Activated CD4-positive, alpha-beta T cell treated with anti-CD3 and anti-CD28 coated beads, Interleukin-2, amount 10 ng/mL, durations not matched to agents 24 days and 14 days (primary cell): ENCODE measurements at regions not wholly inside any gene's neighbourhood (a gene's known extent, or its start where the extent isn't known, plus 50 kb on each side); places are given as distances from the start of the nearest gene placed in this dataset.
"Not testable (repeated sequence)": the region's sequence is repeated elsewhere in the genome, so short reads cannot be mapped to it uniquely, and the experiment has no call there.

Source experiments
- DNase-seq: peaks from one replicate; pipeline ENCODE4 v3.0.0; 2022
- H3K27ac Mint-ChIP-seq: one replicate; pipeline ENCODE4 v1.8.0; 2022; ENCODE audit warnings: mild to moderate bottlenecking, mixed read lengths
- H3K27me3 Mint-ChIP-seq: one replicate; pipeline ENCODE4 v1.8.0; 2022; ENCODE audit warnings: mixed read lengths
- H3K36me3 Mint-ChIP-seq: one replicate; pipeline ENCODE4 v1.8.0; 2022; ENCODE audit warnings: low read depth, mild to moderate bottlenecking, mixed read lengths
- H3K4me1 Mint-ChIP-seq: one replicate; pipeline ENCODE4 v1.8.0; 2021; ENCODE audit warnings: mixed read lengths
- H3K4me3 Mint-ChIP-seq: one replicate; pipeline ENCODE4 v1.8.0; 2022; ENCODE audit warnings: mild to moderate bottlenecking, moderate library complexity, mixed read lengths
- H3K9me3 Mint-ChIP-seq: one replicate; pipeline ENCODE4 v1.8.0; 2021; ENCODE audit warnings: mixed read lengths
- intact Hi-C: fragments of 100-400 bp; cut with micrococcal nuclease; formaldehyde crosslinking; loops from one replicate; pipeline ENCODE4 v1.15.1; 2023

DNA sequence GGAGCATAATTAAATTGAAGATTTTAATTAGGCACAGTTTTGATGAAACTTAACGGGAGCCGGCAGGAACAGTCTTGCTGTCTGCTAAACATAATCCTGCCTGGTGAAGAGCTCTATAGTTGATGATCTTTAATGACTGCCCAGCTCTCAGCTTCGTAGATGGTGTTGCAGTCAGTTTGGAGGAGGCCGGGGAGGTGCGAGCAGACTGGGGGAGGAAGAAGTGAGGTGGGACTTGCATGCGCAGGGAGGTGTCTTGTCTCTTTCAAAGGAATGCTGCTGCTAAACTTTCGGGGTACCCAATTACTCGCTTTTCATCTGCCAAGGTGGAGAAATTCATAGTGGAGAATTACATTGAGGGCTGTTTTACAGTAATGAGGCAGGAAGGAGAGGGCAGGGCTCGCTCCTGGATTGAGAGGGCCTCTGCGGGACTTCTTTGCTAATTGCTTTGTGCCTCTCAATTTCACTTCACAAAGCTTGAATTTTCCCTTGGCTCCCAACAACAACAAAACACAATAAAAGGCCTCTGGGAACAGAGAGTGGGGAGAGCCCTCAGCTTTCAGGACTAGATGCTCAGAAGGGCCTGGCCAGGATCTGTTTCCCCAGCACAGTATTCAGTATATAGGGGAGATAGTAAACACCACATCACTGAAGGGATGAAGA is 257.9 kb upstream of the ADRA1B start:
- Mint-ChIP-seq H3K4me1 (no peaks in the 10 kb centered on the region), H3K27ac (no peak overlapping the region), H3K27me3 (no peaks in the 10 kb centered on the region), H3K9me3 (no peaks in the 10 kb centered on the region), H3K4me3 (no peak overlapping the region), H3K36me3 (no peaks in the 10 kb centered on the region)
- intact Hi-C loops, result no loop called here
- DNase-seq, result no peak

DNA sequence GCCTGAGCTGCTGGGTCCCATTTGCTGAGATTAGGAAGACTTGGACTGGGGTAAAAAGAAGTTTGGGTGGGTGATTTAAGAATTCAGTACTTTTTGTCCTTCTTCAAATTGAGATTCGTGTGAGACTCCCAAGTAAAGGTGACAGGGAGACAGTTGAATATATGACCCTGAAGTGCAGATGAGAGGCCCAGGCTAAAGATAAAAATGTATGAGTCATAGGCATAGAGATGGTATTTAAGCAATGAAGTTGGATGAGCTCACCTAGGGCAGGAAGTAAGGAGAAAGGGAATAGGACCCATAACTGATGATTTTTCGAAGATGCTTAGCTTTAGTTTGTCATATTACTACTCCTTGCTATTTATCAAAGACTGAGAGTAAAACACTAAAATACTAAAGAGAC is 255.9 kb upstream of the ADRA1B start:
- DNase-seq, result no peak
- Mint-ChIP-seq H3K36me3 (no peaks in the 10 kb centered on the region), H3K4me1 (no peaks in the 10 kb centered on the region), H3K27ac (no peak overlapping the region), H3K27me3 (no peaks in the 10 kb centered on the region), H3K9me3 (no peaks in the 10 kb centered on the region), H3K4me3 (no peak overlapping the region)
- intact Hi-C loops, result no loop called here

- H3K27me3 Mint-ChIP-seq, result no peaks in the 10 kb centered on the region
- H3K4me3 Mint-ChIP-seq, result no peak overlapping the region
- no peaks in the 10 kb centered on the region for H3K4me1 Mint-ChIP-seq
- intact Hi-C loops, result no loop called here
- no peak overlapping the region for H3K27ac Mint-ChIP-seq
- DNase-seq, result no peak
- no peaks in the 10 kb centered on the region for H3K9me3 Mint-ChIP-seq
- H3K36me3 Mint-ChIP-seq, result no peaks in the 10 kb centered on the region
These were observed 252.3 kb upstream of the ADRA1B start for GRCh38 chr5:159663986-159664385.

- Mint-ChIP-seq H3K4me1 (no peaks in the 10 kb centered on the region), H3K9me3 (peaks cover 5% of the 10 kb centered on the region), H3K27me3 (no peaks in the 10 kb centered on the region), H3K36me3 (no peaks in the 10 kb centered on the region), H3K27ac (no peak overlapping the region), H3K4me3 (no peak overlapping the region)
- no peak for DNase-seq
- intact Hi-C loops, result no loop called here
These were observed 249.0 kb upstream of the ADRA1B start for GRCh38 chr5:159667286-159667685.

- no peaks in the 10 kb centered on the region for H3K4me1 Mint-ChIP-seq
- H3K27ac Mint-ChIP-seq, result no peak overlapping the region
- no peak overlapping the region for H3K4me3 Mint-ChIP-seq
- no peaks in the 10 kb centered on the region for H3K27me3 Mint-ChIP-seq
- intact Hi-C loops, result no loop called here
- DNase-seq, result no peak
- peaks cover 9% of the 10 kb centered on the region for H3K9me3 Mint-ChIP-seq
- H3K36me3 Mint-ChIP-seq, result no peaks in the 10 kb centered on the region
These were observed 247.7 kb upstream of the ADRA1B start for GRCh38 chr5:159668556-159668955.

- H3K9me3 Mint-ChIP-seq, result peaks cover 12% of the 10 kb centered on the region
- no peaks in the 10 kb centered on the region for H3K36me3 Mint-ChIP-seq
- intact Hi-C loops, result no loop called here
- no peaks in the 10 kb centered on the region for H3K27me3 Mint-ChIP-seq
- no peak overlapping the region for H3K4me3 Mint-ChIP-seq
- no peak for DNase-seq
- H3K4me1 Mint-ChIP-seq, result no peaks in the 10 kb centered on the region
- no peak overlapping the region for H3K27ac Mint-ChIP-seq
These were observed 246.7 kb upstream of the ADRA1B start for GRCh38 chr5:159669559-159669958.

GRCh38 chr5:159671886-159672285 is 244.4 kb upstream of the ADRA1B start:
- no peak for DNase-seq
- intact Hi-C loops, result no loop called here
- H3K4me3 Mint-ChIP-seq, result no peak overlapping the region
- H3K36me3 Mint-ChIP-seq, result no peaks in the 10 kb centered on the region
- no peaks in the 10 kb centered on the region for H3K4me1 Mint-ChIP-seq
- no peaks in the 10 kb centered on the region for H3K27me3 Mint-ChIP-seq
- H3K27ac Mint-ChIP-seq, result no peak overlapping the region
- peaks cover 12% of the 10 kb centered on the region for H3K9me3 Mint-ChIP-seq

GRCh38 chr5:159673538-159673937 is 242.7 kb upstream of the ADRA1B start:
- Mint-ChIP-seq H3K4me3 (no peak overlapping the region), H3K27ac (no peak overlapping the region), H3K9me3 (peaks cover 12% of the 10 kb centered on the region), H3K4me1 (no peaks in the 10 kb centered on the region), H3K36me3 (no peaks in the 10 kb centered on the region), H3K27me3 (no peaks in the 10 kb centered on the region)
- intact Hi-C loops, result no loop called here
- DNase-seq, result no peak

DNA sequence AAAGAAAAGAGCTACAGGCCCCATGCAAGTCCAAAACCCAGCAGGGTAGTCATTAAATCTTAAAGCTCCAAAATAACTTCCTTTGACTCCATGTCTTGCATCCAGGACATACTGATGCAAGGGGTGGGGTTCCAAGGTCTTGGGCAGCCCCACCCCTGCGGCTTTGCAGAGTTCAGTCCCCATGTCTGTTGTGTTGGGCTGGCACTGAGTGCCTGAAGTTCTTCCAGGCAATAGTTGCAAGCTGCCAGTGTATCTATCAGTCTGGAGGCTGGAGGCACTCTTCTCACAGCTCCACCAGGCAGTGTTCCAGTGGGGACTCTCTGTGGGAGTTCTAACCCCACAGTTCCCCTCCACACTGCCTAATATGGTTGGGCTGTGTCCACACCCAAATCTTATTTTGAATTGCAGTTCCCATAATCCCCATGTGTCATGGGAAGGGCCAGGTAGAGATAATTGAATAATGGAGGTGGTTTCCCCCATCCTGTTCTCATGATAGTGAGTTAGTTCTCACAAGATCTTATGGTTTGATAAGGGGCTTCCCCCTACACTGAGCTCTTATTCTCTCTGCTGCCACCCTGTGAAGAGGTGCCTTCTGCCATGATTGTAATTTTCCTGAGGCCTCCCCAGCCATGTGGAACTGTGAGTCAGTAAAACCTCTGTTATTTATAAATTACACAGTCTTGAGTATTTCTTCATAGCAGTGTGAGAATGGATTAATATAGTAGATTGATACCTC is 237.5 kb upstream of the ADRA1B start:
- DNase-seq, result no peak
- Mint-ChIP-seq H3K4me3 (no peak overlapping the region), H3K27me3 (no peaks in the 10 kb centered on the region), H3K9me3 (peaks cover 15% of the 10 kb centered on the region), H3K36me3 (no peaks in the 10 kb centered on the region), H3K4me1 (no peaks in the 10 kb centered on the region), H3K27ac (no peak overlapping the region)
- intact Hi-C loops, result no loop called here

DNA sequence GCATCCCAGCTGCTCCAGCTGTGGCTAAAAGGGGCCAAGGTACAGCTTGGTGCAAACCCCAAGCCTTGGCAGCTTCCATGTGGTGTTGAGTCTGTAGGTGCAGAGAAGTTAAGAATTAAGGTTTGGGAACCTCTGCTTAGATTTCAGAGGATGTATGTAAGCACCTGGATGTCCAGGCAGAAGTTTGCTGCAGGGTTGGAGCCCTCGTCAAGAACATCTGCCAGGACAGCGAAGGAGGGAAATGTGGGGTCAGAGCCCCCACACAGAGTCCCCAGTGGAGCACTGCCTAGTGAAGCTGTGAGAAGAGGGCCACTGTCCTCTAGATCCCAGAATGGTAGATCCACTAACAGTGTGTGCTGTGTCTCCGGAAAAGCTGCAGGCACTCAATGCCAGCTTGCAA is 236.2 kb upstream of the ADRA1B start:
- no peaks in the 10 kb centered on the region for H3K4me1 Mint-ChIP-seq
- H3K9me3 Mint-ChIP-seq, result peaks cover 15% of the 10 kb centered on the region
- H3K27ac Mint-ChIP-seq, result no peak overlapping the region
- no peak overlapping the region for H3K4me3 Mint-ChIP-seq
- DNase-seq, result no peak
- intact Hi-C loops, result no loop called here
- H3K36me3 Mint-ChIP-seq, result no peaks in the 10 kb centered on the region
- H3K27me3 Mint-ChIP-seq, result no peaks in the 10 kb centered on the region

DNA sequence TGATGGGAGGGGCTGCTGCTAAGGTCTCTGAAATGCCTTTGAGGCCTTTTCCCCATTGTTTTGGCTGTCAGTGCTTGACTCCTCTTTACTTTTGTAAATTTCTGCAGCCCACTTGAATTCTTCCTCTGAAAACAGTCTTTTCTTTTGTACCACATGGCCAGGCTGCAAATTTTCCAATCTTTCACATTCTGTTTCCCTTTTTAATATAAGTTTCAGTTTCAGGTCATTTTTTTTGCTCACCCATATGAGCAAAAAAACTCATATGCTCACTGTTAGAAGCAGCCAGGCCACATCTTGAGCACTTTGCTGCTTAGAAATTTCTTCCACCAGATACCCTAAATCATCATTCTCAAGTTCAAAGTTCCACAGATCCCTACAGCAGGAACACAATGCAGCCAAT is 234.6 kb upstream of the ADRA1B start:
- DNase-seq, result no peak
- no peaks in the 10 kb centered on the region for H3K36me3 Mint-ChIP-seq
- no peak overlapping the region for H3K4me3 Mint-ChIP-seq
- no peaks in the 10 kb centered on the region for H3K4me1 Mint-ChIP-seq
- intact Hi-C loops, result no loop called here
- peaks cover 16% of the 10 kb centered on the region for H3K9me3 Mint-ChIP-seq
- no peak overlapping the region for H3K27ac Mint-ChIP-seq
- H3K27me3 Mint-ChIP-seq, result no peaks in the 10 kb centered on the region

- DNase-seq, result no peak
- H3K4me3 Mint-ChIP-seq, result no peak overlapping the region
- no peaks in the 10 kb centered on the region for H3K27me3 Mint-ChIP-seq
- intact Hi-C loops, result no loop called here
- H3K27ac Mint-ChIP-seq, result no peak overlapping the region
- H3K4me1 Mint-ChIP-seq, result no peaks in the 10 kb centered on the region
- no peaks in the 10 kb centered on the region for H3K36me3 Mint-ChIP-seq
- peaks cover 19% of the 10 kb centered on the region for H3K9me3 Mint-ChIP-seq
These were observed 233.7 kb upstream of the ADRA1B start for GRCh38 chr5:159682623-159683022.

DNA sequence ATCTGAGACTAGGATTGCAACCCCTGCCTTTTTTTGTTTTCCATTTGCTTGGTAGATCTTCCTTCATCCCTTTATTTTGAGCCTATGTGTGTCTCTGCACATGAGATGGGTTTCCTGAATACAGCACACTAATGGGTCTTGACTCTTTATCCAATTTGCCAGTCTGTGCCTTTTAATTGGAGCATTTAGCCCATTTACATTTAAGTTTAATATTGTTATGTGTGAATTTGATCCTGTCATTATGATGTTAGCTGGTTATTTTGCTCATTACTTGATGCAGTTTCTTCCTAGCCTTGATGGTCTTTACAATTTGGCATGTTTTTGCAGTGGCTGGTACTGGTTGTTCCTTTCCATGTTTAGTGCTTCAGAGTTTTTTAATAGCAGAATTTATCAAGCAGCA is 228.4 kb upstream of the ADRA1B start:
- H3K9me3 Mint-ChIP-seq, DNase-seq, H3K4me3 Mint-ChIP-seq, intact Hi-C loops, H3K27ac Mint-ChIP-seq, H3K27me3 Mint-ChIP-seq, H3K4me1 Mint-ChIP-seq, H3K36me3 Mint-ChIP-seq: not testable (repeated sequence)

DNA sequence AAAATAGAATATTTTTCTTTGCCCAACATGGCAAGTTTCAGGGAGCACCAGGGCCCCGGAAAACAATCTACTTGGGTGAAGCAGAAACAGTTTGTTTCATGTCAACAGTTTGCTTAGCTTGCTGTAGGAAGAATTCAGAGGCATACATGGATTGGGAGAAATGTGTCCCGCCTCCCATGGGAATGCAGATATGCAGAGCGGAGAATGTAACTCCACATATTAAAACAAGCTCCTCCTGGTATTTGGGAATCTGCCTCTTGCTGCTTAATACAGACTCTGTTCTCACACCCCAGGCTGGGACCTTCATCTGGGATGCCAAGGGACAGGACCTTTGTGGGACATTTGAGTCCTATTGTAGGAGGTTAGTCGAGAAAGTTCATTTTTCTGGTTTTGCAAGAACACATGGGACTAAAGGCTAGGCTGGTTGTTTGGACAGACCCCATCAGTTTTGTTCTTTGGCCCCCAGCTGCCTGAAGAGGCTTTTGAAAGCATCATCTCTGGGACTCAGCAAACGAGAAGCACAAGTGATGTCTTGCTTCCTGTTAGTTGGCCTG is 220.5 kb upstream of the ADRA1B start:
- Mint-ChIP-seq H3K4me3 (no peak overlapping the region), H3K36me3 (no peaks in the 10 kb centered on the region), H3K27ac (no peak overlapping the region), H3K4me1 (no peaks in the 10 kb centered on the region), H3K9me3 (peaks cover 3% of the 10 kb centered on the region), H3K27me3 (peaks cover 7% of the 10 kb centered on the region)
- DNase-seq, result no peak
- intact Hi-C loops, result no loop called here
